Transverse colon (tissue), 4 donors: ENCODE measurements at regions not wholly inside any gene's neighbourhood (a gene's known extent, or its start where the extent isn't known, plus 50 kb on each side); places are given as distances from the start of the nearest gene placed in this dataset.
"Not testable (repeated sequence)": the region's sequence is repeated elsewhere in the genome, so short reads cannot be mapped to it uniquely, and the experiment has no call there.

Source experiments
- DNase-seq: peaks from one replicate; pipeline ENCODE4 v3.0.0-alpha.2; 2019
- H3K27ac ChIP-seq, 4 donors: fragments of 200-600 bp; sonication (generic); 2 replicates each; pipeline ENCODE4 v1.5.1; 2016 to 2018; ENCODE audit warnings: inconsistent platforms in 4 of 4
- H3K27me3 ChIP-seq: fragments of 200-600 bp; sonication (generic); 2 replicates; pipeline ENCODE4 v1.5.1; 2017; ENCODE audit warnings: inconsistent platforms
- H3K36me3 ChIP-seq, 4 donors: fragments of 200-600 bp; sonication (generic); 2 replicates each; pipeline ENCODE4 v1.5.1; 2017 to 2019; ENCODE audit warnings: inconsistent platforms in 4 of 4
- H3K4me1 ChIP-seq, 4 donors: fragments of 200-600 bp; sonication (generic); 2 replicates each; pipeline ENCODE4 v1.5.1; 2017 to 2020; ENCODE audit warnings: inconsistent platforms in 4 of 4
- H3K4me3 ChIP-seq, 4 donors: fragments of 200-600 bp; sonication (generic); 1 replicate in 1 of 4; 2 replicates in 3 of 4; pipeline versions ENCODE4 v1.5.1 to v1.6.1; 2017 to 2019; ENCODE audit warnings: inconsistent platforms in 4 of 4
- H3K9me3 ChIP-seq, 2 donors: fragments of 200-600 bp; sonication (generic); 2 replicates each; pipeline ENCODE4 v1.5.1; 2017 to 2019; ENCODE audit warnings: inconsistent platforms in 2 of 2
- EP300 ChIP-seq: sonication (generic); formaldehyde crosslinking; IDR thresholded peaks from one replicate; pipeline ENCODE4 v1.6.1; 2017; ENCODE audit warnings: antibody characterized with exemption, low read depth
- POLR2A ChIP-seq: fragments of 450-650 bp; IDR thresholded peaks from one replicate; pipeline ENCODE4 v1.6.1; 2016; ENCODE audit warnings: antibody characterized with exemption, mild to moderate bottlenecking, moderate library complexity
- POLR2AphosphoS5 ChIP-seq, 3 donors: sonication (generic); formaldehyde crosslinking; IDR thresholded peaks; one replicate each; pipeline ENCODE4 v1.6.1; 2016; ENCODE audit warnings: antibody characterized with exemption in 3 of 3
- WGBS, 2 donors: methylation state at CpG; one replicate each; pipeline ENCODE4 v1.1.5; 2018; ENCODE audit warnings: low coverage in 1 of 2; 5-methylcytosine and 5-hydroxymethylcytosine counted together
- in situ Hi-C, 4 donors: fragments of 200-750 bp; cut with MboI; loops; one replicate each; pipeline versions ENCODE4 v1.15.0 to v1.15.1; 2017; ENCODE audit warnings: low sequenced_read_pairs in 3 of 4, low pct_ligation_motif_present in 1 of 4, low pct_unique_long_range_greater_than_20kb in 1 of 4
- intact Hi-C: fragments of 100-400 bp; cut with DNase I; formaldehyde crosslinking; loops from one replicate; pipeline ENCODE4 v1.15.1; 2023; ENCODE audit warnings: low total_unique reads
- TF ChIP-seq, protein P1 (sequence below), 5 experiments: fragments of 200-600 bp in 3 of 5; fragments of 450-650 bp in 2 of 5; sonication (generic) in 3 of 5; IDR thresholded peaks; 1 replicate in 2 of 5; 2 replicates in 3 of 5; pipeline ENCODE4 v1.5.1; 2016 to 2017; ENCODE audit warnings: antibody characterized with exemption in 5 of 5, inconsistent platforms in 3 of 5, mild to moderate bottlenecking in 2 of 5, moderate library complexity in 1 of 5

GRCh38 chr22:25346859-25347751 is 127.7 kb downstream of the CRYBB2 start:
- Histone ChIP-seq H3K4me1 (no peaks in the 10 kb centered on the region), H3K27me3 (no peaks in the 10 kb centered on the region), H3K27ac (no peak overlapping the region), H3K9me3 (no peaks in the 10 kb centered on the region), H3K4me3 (no peak overlapping the region), H3K36me3 (peaks cover 0 to 6% (median 0%) of the 10 kb centered on the region in 4 donors)
- no peak for DNase-seq
- in situ Hi-C loops (no loop called here), intact Hi-C loops (no loop called here)
- 80 to 97% methylated on average over 1 to 28 of the region's 29 CpGs for WGBS, 2 donors
- TF ChIP-seq EP300, result no peak
- TF ChIP-seq POLR2AphosphoS5 (IDR thresholded peaks at IDR 0.05), result no peak
- TF ChIP-seq, protein P1, sequence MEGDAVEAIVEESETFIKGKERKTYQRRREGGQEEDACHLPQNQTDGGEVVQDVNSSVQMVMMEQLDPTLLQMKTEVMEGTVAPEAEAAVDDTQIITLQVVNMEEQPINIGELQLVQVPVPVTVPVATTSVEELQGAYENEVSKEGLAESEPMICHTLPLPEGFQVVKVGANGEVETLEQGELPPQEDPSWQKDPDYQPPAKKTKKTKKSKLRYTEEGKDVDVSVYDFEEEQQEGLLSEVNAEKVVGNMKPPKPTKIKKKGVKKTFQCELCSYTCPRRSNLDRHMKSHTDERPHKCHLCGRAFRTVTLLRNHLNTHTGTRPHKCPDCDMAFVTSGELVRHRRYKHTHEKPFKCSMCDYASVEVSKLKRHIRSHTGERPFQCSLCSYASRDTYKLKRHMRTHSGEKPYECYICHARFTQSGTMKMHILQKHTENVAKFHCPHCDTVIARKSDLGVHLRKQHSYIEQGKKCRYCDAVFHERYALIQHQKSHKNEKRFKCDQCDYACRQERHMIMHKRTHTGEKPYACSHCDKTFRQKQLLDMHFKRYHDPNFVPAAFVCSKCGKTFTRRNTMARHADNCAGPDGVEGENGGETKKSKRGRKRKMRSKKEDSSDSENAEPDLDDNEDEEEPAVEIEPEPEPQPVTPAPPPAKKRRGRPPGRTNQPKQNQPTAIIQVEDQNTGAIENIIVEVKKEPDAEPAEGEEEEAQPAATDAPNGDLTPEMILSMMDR (IDR thresholded peaks at IDR 0.05), result no peak
- no peak for TF ChIP-seq POLR2A

DNA sequence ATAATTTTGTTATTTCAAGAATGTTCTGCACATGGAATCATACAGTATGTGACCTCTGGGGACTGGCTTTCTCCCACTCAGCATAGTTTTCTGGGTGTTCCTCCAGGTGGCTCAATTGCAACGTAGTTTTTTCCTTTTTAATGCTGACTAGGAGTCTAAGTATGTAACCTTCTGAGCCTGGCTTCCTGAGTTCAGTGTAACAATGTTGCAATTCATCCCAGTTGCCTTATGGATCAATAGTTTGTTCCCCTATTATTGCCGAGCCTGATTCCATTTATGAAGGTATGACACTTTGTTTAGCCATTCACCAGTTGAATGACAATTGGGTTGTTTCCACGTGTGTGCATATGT is 128.3 kb downstream of the CRYBB2 start:
- no peak for DNase-seq
- H3K4me3 ChIP-seq, result no peak overlapping the region
- no peak for TF ChIP-seq EP300
- no peak for TF ChIP-seq POLR2AphosphoS5 (IDR thresholded peaks at IDR 0.05)
- no peak for TF ChIP-seq POLR2A
- TF ChIP-seq, protein P1 (IDR thresholded peaks at IDR 0.05), result no peak
- no peaks in the 10 kb centered on the region for H3K27me3 ChIP-seq
- no peak overlapping the region for H3K27ac ChIP-seq
- in situ Hi-C loops (no loop called here), intact Hi-C loops (no loop called here)
- WGBS, 2 donors, result 78 to 81% methylated on average over 3 of the region's 3 CpGs
- H3K4me1 ChIP-seq, result no peaks in the 10 kb centered on the region
- peaks cover 0 to 6% (median 0%) of the 10 kb centered on the region in 4 donors for H3K36me3 ChIP-seq
- no peaks in the 10 kb centered on the region for H3K9me3 ChIP-seq

GRCh38 chr22:25348391-25348790 is 129.0 kb downstream of the CRYBB2 start:
- Histone ChIP-seq H3K27ac (no peak overlapping the region), H3K36me3 (peaks cover 0 to 7% (median 0%) of the 10 kb centered on the region in 4 donors), H3K9me3 (no peaks in the 10 kb centered on the region), H3K4me3 (no peak overlapping the region), H3K27me3 (no peaks in the 10 kb centered on the region), H3K4me1 (no peaks in the 10 kb centered on the region)
- in situ Hi-C loops, result no loop called here
- intact Hi-C loops, result no loop called here
- 93% methylated on average over 2 of the region's 2 CpGs; no CpG with 5 or more reads in 1 of the 2 donors for WGBS, 2 donors
- TF ChIP-seq, protein P1 (IDR thresholded peaks at IDR 0.05), result no peak
- TF ChIP-seq EP300, result no peak
- no peak for TF ChIP-seq POLR2AphosphoS5 (IDR thresholded peaks at IDR 0.05)
- no peak for TF ChIP-seq POLR2A
- no peak for DNase-seq

DNA sequence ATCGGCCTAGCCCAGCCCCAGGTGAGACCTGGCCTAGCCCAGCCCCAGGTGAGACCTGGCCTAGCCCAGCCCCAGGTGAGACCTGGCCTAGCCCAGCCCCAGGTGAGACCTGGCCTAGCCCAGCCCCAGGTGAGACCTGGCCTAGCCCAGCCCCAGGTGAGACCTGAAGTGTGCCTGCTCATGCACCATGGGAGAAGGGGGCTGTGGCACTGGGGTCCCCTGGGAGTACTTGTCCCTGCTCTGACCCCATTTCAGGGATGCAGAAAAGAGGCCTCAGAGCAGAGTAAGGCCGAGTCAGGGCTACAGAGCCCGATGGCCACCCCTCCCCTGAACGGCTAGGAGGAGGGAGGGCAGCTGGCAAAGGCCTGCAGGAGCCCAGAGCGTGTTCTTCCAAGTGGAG is 129.6 kb downstream of the CRYBB2 start:
- H3K4me3 ChIP-seq, DNase-seq, intact Hi-C loops, in situ Hi-C loops, H3K4me1 ChIP-seq, H3K27me3 ChIP-seq, H3K27ac ChIP-seq, H3K9me3 ChIP-seq: not testable (repeated sequence)
- H3K36me3 ChIP-seq, result peaks cover 0 to 13% (median 1%) of the 10 kb centered on the region in 4 donors
- WGBS, 2 donors, result 93% methylated on average over 5 of the region's 5 CpGs; no CpG with 5 or more reads in 1 of the 2 donors
